Endothelial cell of umbilical vein (primary cell): ENCODE measurements at regions not wholly inside any gene's neighbourhood (a gene's known extent, or its start where the extent isn't known, plus 50 kb on each side); places are given as distances from the start of the nearest gene placed in this dataset.

Source experiments
- POLR2A ChIP-seq: IDR thresholded peaks from 2 replicates; pipeline ENCODE4 v1.6.1; 2012; ENCODE audit warnings: low read depth, mild to moderate bottlenecking, control low read depth, low read length
- TF ChIP-seq, protein P1 (sequence below), 2 donors: IDR thresholded peaks; 1 replicate in 1 of 2; 2 replicates in 1 of 2; pipeline ENCODE4 v1.5.1; 2011; ENCODE audit warnings: low read length in 2 of 2, mild to moderate bottlenecking in 2 of 2, moderate library complexity in 2 of 2, control low read depth in 1 of 2, inconsistent platforms in 1 of 2, low read depth in 1 of 2; ENCODE audit not compliant: insufficient read depth in 1 of 2; ENCODE audit errors: extremely low read depth in 1 of 2

DNA sequence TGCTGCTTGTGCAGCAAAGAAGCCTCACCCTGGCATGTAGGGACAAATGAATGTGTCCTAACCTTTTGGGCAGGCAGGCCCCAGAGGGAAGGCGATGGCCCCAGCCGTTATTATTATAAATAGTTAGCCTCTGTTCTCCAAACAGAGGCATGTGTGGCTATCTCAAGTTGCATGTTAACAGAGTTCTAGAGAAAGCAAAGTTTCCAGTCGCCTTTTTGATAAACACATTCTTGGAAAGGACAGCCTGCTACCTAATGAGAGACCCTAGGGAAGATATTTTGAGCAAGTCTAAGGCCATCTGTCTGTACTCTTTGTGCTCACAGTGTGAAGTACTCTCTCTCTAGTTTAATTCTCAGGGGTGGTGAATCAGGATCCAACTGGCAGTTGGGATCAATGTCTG is 97.4 kb upstream of the FHL2 start:
- no peak for TF ChIP-seq POLR2A
- TF ChIP-seq, protein P1, sequence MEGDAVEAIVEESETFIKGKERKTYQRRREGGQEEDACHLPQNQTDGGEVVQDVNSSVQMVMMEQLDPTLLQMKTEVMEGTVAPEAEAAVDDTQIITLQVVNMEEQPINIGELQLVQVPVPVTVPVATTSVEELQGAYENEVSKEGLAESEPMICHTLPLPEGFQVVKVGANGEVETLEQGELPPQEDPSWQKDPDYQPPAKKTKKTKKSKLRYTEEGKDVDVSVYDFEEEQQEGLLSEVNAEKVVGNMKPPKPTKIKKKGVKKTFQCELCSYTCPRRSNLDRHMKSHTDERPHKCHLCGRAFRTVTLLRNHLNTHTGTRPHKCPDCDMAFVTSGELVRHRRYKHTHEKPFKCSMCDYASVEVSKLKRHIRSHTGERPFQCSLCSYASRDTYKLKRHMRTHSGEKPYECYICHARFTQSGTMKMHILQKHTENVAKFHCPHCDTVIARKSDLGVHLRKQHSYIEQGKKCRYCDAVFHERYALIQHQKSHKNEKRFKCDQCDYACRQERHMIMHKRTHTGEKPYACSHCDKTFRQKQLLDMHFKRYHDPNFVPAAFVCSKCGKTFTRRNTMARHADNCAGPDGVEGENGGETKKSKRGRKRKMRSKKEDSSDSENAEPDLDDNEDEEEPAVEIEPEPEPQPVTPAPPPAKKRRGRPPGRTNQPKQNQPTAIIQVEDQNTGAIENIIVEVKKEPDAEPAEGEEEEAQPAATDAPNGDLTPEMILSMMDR (IDR thresholded peaks at IDR 0.05; ENCODE audit: extremely low read depth in 1 of 2, insufficient read depth in 1 of 2, low read depth in 1 of 2, low read length in 2 of 2) = no peak
